HepG2 (cell line): ENCODE measurements at regions not wholly inside any gene's neighbourhood (a gene's known extent, or its start where the extent isn't known, plus 50 kb on each side); places are given as distances from the start of the nearest gene placed in this dataset.
A peak's percentile ranks its signal among the peaks of the same experiment; 100 is the strongest.

Experiments used
- ATAC-seq: fragments of 200-7000 bp; cut with Tn5 transposase; 3 replicates; pipeline ENCODE4 v1.9.1; 2020; ENCODE audit warnings: mild to moderate bottlenecking, moderate library complexity
- BruUV-seq: library from RNA; stranded (reverse); fragments of 400-500 nt; replicated peaks from 2 replicates; lab custom pipeline; 2021; lab: Mats Ljungman, UMichigan
- CTCF ChIA-PET: fragments of 300-600 bp; formaldehyde crosslinking; extraction: SDS; loops from one replicate; lab custom pipeline; 2021; ENCODE audit warnings: low total read pairs, inconsistent platforms, low intra/inter-chr PET ratio; lab: Yijun Ruan, JAX
- POLR2A ChIA-PET: fragments of 350-600 bp; sonication (Branson Sonifier 250); formaldehyde crosslinking; loops from one replicate; lab custom pipeline; 2020; ENCODE audit warnings: antibody characterized with exemption, inconsistent platforms; lab: Yijun Ruan, JAX
- DNase-seq: peaks from one replicate; pipeline ENCODE4 v3.0.0-alpha.2; 2015; ENCODE audit warnings: low spot score
- FAIRE-seq: peaks from 3 replicates; lab custom pipeline; 2011; peaks lifted over from hg19 to GRCh38; lab: Jason Lieb, UNC
- H2AFZ ChIP-seq: one replicate; pipeline ENCODE4 v1.6.1; 2011; ENCODE audit warnings: low read length, inconsistent platforms
- H3K27ac ChIP-seq: fragments of 300-600 bp; 3 replicates; pipeline ENCODE4 v1.8.0; 2011; ENCODE audit warnings: mixed run types, mild to moderate bottlenecking, mixed read lengths, low read length, inconsistent platforms; ENCODE audit not compliant: insufficient read depth; ENCODE audit errors: extremely low read length
- H3K27me3 ChIP-seq, 2 experiments: fragments of 200-600 bp in 1 of 2; 2 replicates in 1 of 2; 3 replicates in 1 of 2; pipeline versions ENCODE4 v1.6.0 to v1.8.0; 2011; ENCODE audit warnings: low read length in 2 of 2, mild to moderate bottlenecking in 2 of 2, moderate library complexity in 2 of 2, inconsistent platforms in 1 of 2; ENCODE audit not compliant: insufficient read depth in 2 of 2, control insufficient read depth in 1 of 2
- H3K36me3 ChIP-seq, 2 experiments: fragments of 200-600 bp in 1 of 2; replicated peaks in 1 of 2; 2 replicates in 1 of 2; 3 replicates in 1 of 2; pipeline versions ENCODE4 v1.5.1 to v1.8.0; 2011; ENCODE audit warnings: low read length in 2 of 2, inconsistent platforms in 1 of 2; ENCODE audit not compliant: insufficient read depth in 2 of 2, control insufficient read depth in 1 of 2
- H3K4me1 ChIP-seq: 2 replicates; pipeline ENCODE4 v1.5.1; 2012; ENCODE audit warnings: low read length, inconsistent platforms; ENCODE audit not compliant: insufficient read depth
- H3K4me2 ChIP-seq: 2 replicates; pipeline ENCODE4 v1.6.0; 2011; ENCODE audit warnings: low read depth, low read length, inconsistent platforms
- H3K4me3 ChIP-seq, 3 experiments: fragments of 200-600 bp in 1 of 3; sonication (generic), shearing (Covaris generic) in 1 of 3; replicated peaks in 1 of 3; 2 replicates each; pipeline ENCODE4 v1.5.1; 2011 to 2016; ENCODE audit warnings: low read length in 3 of 3, inconsistent platforms in 2 of 3, low read depth in 2 of 3, mild to moderate bottlenecking in 2 of 3, control low read depth in 1 of 3, mixed read lengths in 1 of 3; ENCODE audit not compliant: insufficient read depth in 1 of 3
- H3K79me2 ChIP-seq: one replicate; pipeline ENCODE4 v1.6.1; 2011; ENCODE audit warnings: low read length, inconsistent platforms; ENCODE audit not compliant: insufficient read depth
- H3K9ac ChIP-seq: 2 replicates; pipeline ENCODE4 v1.6.0; 2011; ENCODE audit warnings: mild to moderate bottlenecking, low read depth, low read length, inconsistent platforms; ENCODE audit not compliant: insufficient read depth
- H3K9me3 ChIP-seq: 2 replicates; pipeline ENCODE4 v1.5.1; 2012; ENCODE audit warnings: mild to moderate bottlenecking, low read length
- H4K20me1 ChIP-seq: 2 replicates; pipeline ENCODE4 v1.6.0; 2011; ENCODE audit warnings: inconsistent platforms, mild to moderate bottlenecking, low read length, moderate library complexity; ENCODE audit not compliant: insufficient read depth
- ARHGAP35 ChIP-seq: sonication (generic); formaldehyde crosslinking; IDR thresholded peaks from 2 replicates; pipeline ENCODE4 v1.9.0; 2022; ENCODE audit warnings: mild to moderate bottlenecking, inconsistent platforms, moderate library complexity, missing genetic modification reagents, borderline replicate concordance
- CEBPB ChIP-seq: IDR thresholded peaks from 2 replicates; pipeline ENCODE4 v1.6.1; 2011; ENCODE audit warnings: low read depth, low read length, improper control_type of control experiment, borderline replicate concordance
- CEBPG ChIP-seq: IDR thresholded peaks from 2 replicates; pipeline ENCODE4 v1.6.1; 2016
- CTCF ChIP-seq: sonication (generic); formaldehyde crosslinking; IDR thresholded peaks from 2 replicates; pipeline ENCODE4 v1.5.0; 2020; ENCODE audit warnings: mild to moderate bottlenecking, missing genetic modification reagents, moderate library complexity
- FOSL2 ChIP-seq: sonication (generic); formaldehyde crosslinking; IDR thresholded peaks from 2 replicates; pipeline ENCODE4 v1.4.0; 2020; ENCODE audit warnings: missing genetic modification reagents
- HMGXB4 ChIP-seq, 2 experiments: sonication (generic) in 1 of 2; formaldehyde crosslinking in 1 of 2; IDR thresholded peaks; 2 replicates each; pipeline versions ENCODE4 v1.4.0 to v1.6.1; 2018 to 2020; ENCODE audit warnings: missing genetic modification reagents in 2 of 2, borderline replicate concordance in 1 of 2, low read depth in 1 of 2, mild to moderate bottlenecking in 1 of 2, missing biosample characterization in 1 of 2
- KDM3A ChIP-seq: IDR thresholded peaks from 2 replicates; pipeline ENCODE4 v1.6.1; 2018; ENCODE audit warnings: low read depth, missing compliant biosample characterization
- MLXIP ChIP-seq: sonication (generic); formaldehyde crosslinking; IDR thresholded peaks from 2 replicates; pipeline ENCODE4 v1.9.0; 2021; ENCODE audit warnings: missing genetic modification reagents, borderline replicate concordance
- PAX8 ChIP-seq: sonication (generic); formaldehyde crosslinking; IDR thresholded peaks from 2 replicates; pipeline ENCODE4 v1.8.0; 2022; ENCODE audit warnings: mild to moderate bottlenecking, missing genetic modification reagents, borderline replicate concordance
- SAP130 ChIP-seq: IDR thresholded peaks from 2 replicates; pipeline ENCODE4 v1.6.1; 2016; ENCODE audit warnings: low read depth
- SMC3 ChIP-seq: IDR thresholded peaks from 2 replicates; pipeline ENCODE4 v1.6.1; 2011; ENCODE audit warnings: low read length, improper control_type of control experiment
- SSRP1 ChIP-seq: IDR thresholded peaks from 2 replicates; pipeline ENCODE4 v1.6.1; 2016; ENCODE audit warnings: control low read depth
- STAG1 ChIP-seq: sonication (generic); formaldehyde crosslinking; IDR thresholded peaks from 2 replicates; pipeline ENCODE4 v1.4.0; 2020; ENCODE audit warnings: missing genetic modification reagents
- TEAD2 ChIP-seq: sonication (generic); formaldehyde crosslinking; IDR thresholded peaks from 2 replicates; pipeline ENCODE4 v1.9.0; 2021; ENCODE audit warnings: missing genetic modification reagents
- UBTF ChIP-seq: sonication (generic); formaldehyde crosslinking; IDR thresholded peaks from 2 replicates; pipeline ENCODE4 v1.4.0; 2020; ENCODE audit warnings: mild to moderate bottlenecking, missing genetic modification reagents
- ZNF891 ChIP-seq: sonication (generic); formaldehyde crosslinking; IDR thresholded peaks from 2 replicates; pipeline ENCODE4 v1.5.0; 2020; ENCODE audit warnings: mild to moderate bottlenecking, missing genetic modification reagents
- WGBS: methylation state at CpG from one replicate; pipeline ENCODE4 v1.1.6; 2017; ENCODE audit warnings: low lambda C conversion rate; 5-methylcytosine and 5-hydroxymethylcytosine counted together
- in situ Hi-C: cut with HindIII; loops from 2 replicates; pipeline ENCODE4 v1.10.0; 2017; ENCODE audit warnings: low pct_unique_long_range_greater_than_20kb; ENCODE audit not compliant: extremely low pct_ligation_motif_present
- intact Hi-C: fragments of 100-400 bp; cut with micrococcal nuclease; formaldehyde crosslinking; loops from one replicate; pipeline ENCODE4 v1.10.0; 2022; ENCODE audit not compliant: unreplicated experiment

- Histone ChIP-seq H4K20me1 (no peaks in the 10 kb centered on the region), H3K9me3 (no peaks in the 10 kb centered on the region), H3K4me3 (peak overlapping the region in 1 of 3 experiments; percentile 74; a peak in 1 of 6 replicates), H3K36me3 (no peaks in the 10 kb centered on the region), H3K4me2 (peak overlapping the region; percentile 93), H3K27me3 (no peaks in the 10 kb centered on the region; a peak in 1 of 5 replicates), H3K9ac (no peak overlapping the region), H3K79me2 (peaks cover 4% of the 10 kb centered on the region), H3K4me1 (peaks cover 43% of the 10 kb centered on the region), H3K27ac (no peak overlapping the region), H2AFZ (no peak overlapping the region)
- POLR2A ChIA-PET, result interaction anchor here (1.4 to 1.5 kb wide), 2 partner anchors 202 to 747 kb away, joined by 4 to 5 read pairs; a partner anchor contains a TSS
- TF ChIP-seq PAX8 (CRISPR knock-in tag) (no peak), STAG1 (CRISPR knock-in tag) (peak; percentile 41), FOSL2 (CRISPR knock-in tag) (0 out of 2 replicates have a peak, but pooled peaks have one; percentile 12), TEAD2 (CRISPR knock-in tag) (no peak), UBTF (no peak), ZNF891 (CRISPR knock-in tag) (no peak), ARHGAP35 (CRISPR knock-in tag) (no peak), MLXIP (no peak), CEBPB (0 out of 2 replicates have a peak, but pooled peaks have one; percentile 18), CTCF (CRISPR knock-in tag) (peak; percentile 53), HMGXB4 (CRISPR knock-in tag; IDR thresholded peaks at IDR 0.05; ENCODE audit: borderline replicate concordance in 1 of 2, low read depth in 1 of 2) (no peak), KDM3A (CRISPR knock-in tag) (no peak), SAP130 (CRISPR knock-in tag) (peak; percentile 40), CEBPG (0 out of 2 replicates have a peak, but pooled peaks have one; percentile 14), SMC3 (peak; percentile 21; the same call in 1 of the 2 replicates), SSRP1 (CRISPR knock-in tag) (no peak)
- WGBS, result 29% methylated on average over 1 of the region's 1 CpG
- intact Hi-C loops, result loop anchor here (5.0 kb wide), 6 partner anchors 72 to 693 kb away; partner anchors contain the start of gene ZKSCAN8
- DNase-seq, result peak; percentile 55
- in situ Hi-C loops, result loop anchor here (5.0 kb wide), 1 partner anchor 97 kb away; no protein-coding TSS in a partner anchor
- no TSS peak for BruUV-seq
- CTCF ChIA-PET, result no interaction called here
- no peak for ATAC-seq
- FAIRE-seq, result no peak
These were observed 59.7 kb downstream of the GPX5 start for GRCh38 chr6:28585335-28585734.
